SK-N-SH (cell line): ENCODE measurements at regions not wholly inside any gene's neighbourhood (a gene's known extent, or its start where the extent isn't known, plus 50 kb on each side); places are given as distances from the start of the nearest gene placed in this dataset.

Experiments
- CTCF ChIA-PET: fragments of 300-600, 350-600 bp; formaldehyde crosslinking; extraction: SDS; loops from one replicate; lab custom pipeline; 2021; lab: Yijun Ruan, JAX
- POLR2A ChIA-PET: fragments of 350-600 bp; sonication (Branson Sonifier 250); formaldehyde crosslinking; extraction: SDS; loops from one replicate; lab custom pipeline; 2020; ENCODE audit warnings: antibody characterized with exemption, inconsistent platforms; lab: Yijun Ruan, JAX
- DNase-seq: peaks from one replicate; pipeline ENCODE4 v3.0.0; 2012
- H2AFZ ChIP-seq: fragments of 200-600 bp; sonication (generic); 2 replicates; pipeline ENCODE4 v1.8.1; 2016; ENCODE audit warnings: antibody characterized with exemption, mild to moderate bottlenecking, low read depth
- H3F3A ChIP-seq: fragments of 200-600 bp; sonication (generic); replicated peaks from 2 replicates; pipeline ENCODE3; 2016; ENCODE audit warnings: antibody characterized with exemption, mild to moderate bottlenecking; ENCODE audit not compliant: insufficient read depth
- H3K27ac ChIP-seq, 2 experiments: fragments of 200-500 bp in 1 of 2; fragments of 200-600 bp in 1 of 2; sonication (Bioruptor generic) in 1 of 2; sonication (generic), shearing (Covaris generic) in 1 of 2; 2 replicates each; pipeline versions ENCODE4 v1.5.1 to v1.6.1; 2014 to 2016; ENCODE audit warnings: low read depth in 2 of 2, inconsistent platforms in 1 of 2, low read length in 1 of 2, mild to moderate bottlenecking in 1 of 2, mixed read lengths in 1 of 2
- H3K27me3 ChIP-seq: fragments of 200-600 bp; sonication (generic), shearing (Covaris generic); 2 replicates; pipeline ENCODE4 v1.6.1; 2016; ENCODE audit warnings: mixed run types; ENCODE audit not compliant: insufficient read depth
- H3K36me3 ChIP-seq, 2 experiments: fragments of 200-500 bp in 1 of 2; fragments of 200-600 bp in 1 of 2; sonication (Bioruptor generic) in 1 of 2; sonication (generic) in 1 of 2; replicated peaks in 1 of 2; 2 replicates each; pipeline versions ENCODE3 to v1.5.1; 2014 to 2016; ENCODE audit warnings: low read length in 1 of 2, mild to moderate bottlenecking in 1 of 2; ENCODE audit not compliant: insufficient read depth in 2 of 2, control insufficient read depth in 1 of 2
- H3K4me1 ChIP-seq, 2 experiments: fragments of 200-500 bp in 1 of 2; fragments of 200-600 bp in 1 of 2; sonication (Bioruptor generic) in 1 of 2; sonication (generic), shearing (Covaris generic) in 1 of 2; 2 replicates each; pipeline versions ENCODE4 v1.5.1 to v1.6.1; 2014 to 2016; ENCODE audit warnings: low read depth in 1 of 2, low read length in 1 of 2, mixed run types in 1 of 2; ENCODE audit not compliant: insufficient read depth in 2 of 2, control insufficient read depth in 1 of 2
- H3K4me2 ChIP-seq: fragments of 200-600 bp; sonication (generic), shearing (Covaris generic); 2 replicates; pipeline ENCODE4 v1.6.1; 2017; ENCODE audit warnings: mixed run types
- H3K4me3 ChIP-seq, 2 experiments: fragments of 200-500 bp in 1 of 2; fragments of 200-600 bp in 1 of 2; sonication (Bioruptor generic) in 1 of 2; sonication (generic), shearing (Covaris generic) in 1 of 2; 2 replicates each; pipeline versions ENCODE4 v1.5.1 to v1.8.1; 2014 to 2016; ENCODE audit warnings: low read depth in 2 of 2, inconsistent platforms in 1 of 2, low read length in 1 of 2, mild to moderate bottlenecking in 1 of 2, mixed read lengths in 1 of 2, moderate library complexity in 1 of 2
- H3K79me2 ChIP-seq: fragments of 200-600 bp; sonication (generic); 2 replicates; pipeline ENCODE4 v1.8.1; 2017; ENCODE audit warnings: mild to moderate bottlenecking; ENCODE audit not compliant: insufficient read depth
- H3K9ac ChIP-seq: fragments of 200-600 bp; sonication (generic); 2 replicates; pipeline ENCODE4 v1.6.1; 2017; ENCODE audit warnings: mixed run types
- H3K9me2 ChIP-seq: fragments of 200-600 bp; sonication (generic); 2 replicates; pipeline ENCODE4 v1.6.1; 2017; ENCODE audit warnings: mixed run types
- H3K9me3 ChIP-seq: fragments of 200-600 bp; sonication (generic); 2 replicates; pipeline ENCODE4 v1.6.1; 2017; ENCODE audit warnings: mixed run types, mild to moderate bottlenecking, moderate library complexity
- H4K20me1 ChIP-seq: fragments of 200-600 bp; sonication (generic); 2 replicates; pipeline ENCODE4 v1.6.1; 2017; ENCODE audit warnings: mild to moderate bottlenecking, mixed run types; ENCODE audit not compliant: insufficient read depth
- GATA2 ChIP-seq: sonication (generic); formaldehyde crosslinking; IDR thresholded peaks from 2 replicates; pipeline ENCODE4 v1.5.0; 2020; ENCODE audit warnings: mild to moderate bottlenecking, missing genetic modification reagents
- PBX3 ChIP-seq: IDR thresholded peaks from 2 replicates; pipeline ENCODE4; 2012
- RCOR1 ChIP-seq: fragments of 150-350 bp; IDR thresholded peaks from 2 replicates; pipeline ENCODE4 v1.6.1; 2017; ENCODE audit warnings: antibody characterized with exemption, low read length
- RXRA ChIP-seq: IDR thresholded peaks from 2 replicates; pipeline ENCODE4 v1.4.0; 2012; ENCODE audit warnings: low read depth, mild to moderate bottlenecking, borderline replicate concordance
- TEAD4 ChIP-seq: IDR thresholded peaks from 2 replicates; pipeline ENCODE4 v1.4.0; 2012; ENCODE audit warnings: mild to moderate bottlenecking, borderline replicate concordance; ENCODE audit not compliant: insufficient read depth
- USF1 ChIP-seq: IDR thresholded peaks from 2 replicates; pipeline ENCODE4 v1.4.0; 2012; ENCODE audit warnings: low read depth, borderline replicate concordance
- ZBTB33 ChIP-seq: IDR thresholded peaks from 2 replicates; pipeline ENCODE4 v1.4.0; 2012; ENCODE audit warnings: low read depth, borderline replicate concordance
- WGBS: methylation state at CpG from one replicate; pipeline ENCODE4 v1.1.6; 2017; ENCODE audit warnings: low lambda C conversion rate; 5-methylcytosine and 5-hydroxymethylcytosine counted together
- TF ChIP-seq, protein P1 (sequence below): IDR thresholded peaks from 2 replicates; pipeline ENCODE4 v1.6.1; 2012; ENCODE audit warnings: mild to moderate bottlenecking, low read depth, low read length, moderate library complexity
- TF ChIP-seq, protein P2 (sequence below): fragments of 150-350 bp; IDR thresholded peaks from 2 replicates; pipeline ENCODE4 v1.6.1; 2017; ENCODE audit warnings: antibody characterized with exemption, low read length, low read depth, borderline replicate concordance

- TF ChIP-seq, protein P1, sequence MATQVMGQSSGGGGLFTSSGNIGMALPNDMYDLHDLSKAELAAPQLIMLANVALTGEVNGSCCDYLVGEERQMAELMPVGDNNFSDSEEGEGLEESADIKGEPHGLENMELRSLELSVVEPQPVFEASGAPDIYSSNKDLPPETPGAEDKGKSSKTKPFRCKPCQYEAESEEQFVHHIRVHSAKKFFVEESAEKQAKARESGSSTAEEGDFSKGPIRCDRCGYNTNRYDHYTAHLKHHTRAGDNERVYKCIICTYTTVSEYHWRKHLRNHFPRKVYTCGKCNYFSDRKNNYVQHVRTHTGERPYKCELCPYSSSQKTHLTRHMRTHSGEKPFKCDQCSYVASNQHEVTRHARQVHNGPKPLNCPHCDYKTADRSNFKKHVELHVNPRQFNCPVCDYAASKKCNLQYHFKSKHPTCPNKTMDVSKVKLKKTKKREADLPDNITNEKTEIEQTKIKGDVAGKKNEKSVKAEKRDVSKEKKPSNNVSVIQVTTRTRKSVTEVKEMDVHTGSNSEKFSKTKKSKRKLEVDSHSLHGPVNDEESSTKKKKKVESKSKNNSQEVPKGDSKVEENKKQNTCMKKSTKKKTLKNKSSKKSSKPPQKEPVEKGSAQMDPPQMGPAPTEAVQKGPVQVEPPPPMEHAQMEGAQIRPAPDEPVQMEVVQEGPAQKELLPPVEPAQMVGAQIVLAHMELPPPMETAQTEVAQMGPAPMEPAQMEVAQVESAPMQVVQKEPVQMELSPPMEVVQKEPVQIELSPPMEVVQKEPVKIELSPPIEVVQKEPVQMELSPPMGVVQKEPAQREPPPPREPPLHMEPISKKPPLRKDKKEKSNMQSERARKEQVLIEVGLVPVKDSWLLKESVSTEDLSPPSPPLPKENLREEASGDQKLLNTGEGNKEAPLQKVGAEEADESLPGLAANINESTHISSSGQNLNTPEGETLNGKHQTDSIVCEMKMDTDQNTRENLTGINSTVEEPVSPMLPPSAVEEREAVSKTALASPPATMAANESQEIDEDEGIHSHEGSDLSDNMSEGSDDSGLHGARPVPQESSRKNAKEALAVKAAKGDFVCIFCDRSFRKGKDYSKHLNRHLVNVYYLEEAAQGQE = no peak
- TF ChIP-seq ZBTB33 (no peak; the same call in 1 of the 2 replicates), GATA2 (CRISPR knock-in tag) (no peak), USF1 (no peak)
- TF ChIP-seq, all 33 proteins: peak for 8
Measured at GRCh38 chr6:25179051-25179778, 100.0 kb upstream of the CARMIL1 start (continued).

- 82% methylated on average over 10 of the region's 11 CpGs for whole genome bisulfite sequencing
- no peak for DNase-seq
- Histone ChIP-seq H3K9me3 (no peaks in the 10 kb centered on the region), H3F3A (no peaks in the 10 kb centered on the region), H3K27me3 (no peaks in the 10 kb centered on the region), H3K79me2 (no peaks in the 10 kb centered on the region), H3K4me3 (no peak overlapping the region), H3K9me2 (no peaks in the 10 kb centered on the region), H3K36me3 (no peaks in the 10 kb centered on the region), H3K4me1 (no peaks in the 10 kb centered on the region; a peak in 1 of 4 replicates), H3K9ac (no peak overlapping the region; the same call in 1 of the 2 replicates), H4K20me1 (no peaks in the 10 kb centered on the region), H2AFZ (peak overlapping the region; percentile 72), H3K4me2 (no peak overlapping the region), H3K27ac (peak overlapping the region; percentile 20 to 22; a peak in 2 of 4 replicates)
- CTCF ChIA-PET = interaction anchor here (1.2 to 1.3 kb wide), 2 partner anchors 73 to 422 kb away, joined by 3 to 4 read pairs; no protein-coding TSS in a partner anchor
- no peak for TF ChIP-seq RCOR1
- TF ChIP-seq RXRA = no peak
- no peak for TF ChIP-seq TEAD4
- no peak for TF ChIP-seq PBX3
- TF ChIP-seq, protein P2, sequence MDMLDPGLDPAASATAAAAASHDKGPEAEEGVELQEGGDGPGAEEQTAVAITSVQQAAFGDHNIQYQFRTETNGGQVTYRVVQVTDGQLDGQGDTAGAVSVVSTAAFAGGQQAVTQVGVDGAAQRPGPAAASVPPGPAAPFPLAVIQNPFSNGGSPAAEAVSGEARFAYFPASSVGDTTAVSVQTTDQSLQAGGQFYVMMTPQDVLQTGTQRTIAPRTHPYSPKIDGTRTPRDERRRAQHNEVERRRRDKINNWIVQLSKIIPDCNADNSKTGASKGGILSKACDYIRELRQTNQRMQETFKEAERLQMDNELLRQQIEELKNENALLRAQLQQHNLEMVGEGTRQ = no peak
- no peak for TF ChIP-seq USF1
- POLR2A ChIA-PET = no interaction called here
Measured at GRCh38 chr6:25180630-25181349, 98.4 kb upstream of the CARMIL1 start.
